Sigmoid colon (tissue), 4 donors: ENCODE measurements at regions not wholly inside any gene's neighbourhood (a gene's known extent, or its start where the extent isn't known, plus 50 kb on each side); places are given as distances from the start of the nearest gene placed in this dataset.

Experiments used
- EP300 ChIP-seq, 4 donors: sonication (generic); formaldehyde crosslinking; IDR thresholded peaks; one replicate each; pipeline ENCODE4 v1.6.1; 2017; ENCODE audit warnings: antibody characterized with exemption in 4 of 4
- TF ChIP-seq, protein P1 (sequence below), 4 experiments: fragments of 450-650 bp in 3 of 4; fragments of 200-600 bp in 1 of 4; IDR thresholded peaks; one replicate each; pipeline ENCODE4 v1.5.1; 2016 to 2019; ENCODE audit warnings: antibody characterized with exemption in 4 of 4, mild to moderate bottlenecking in 3 of 4, moderate library complexity in 2 of 4

DNA sequence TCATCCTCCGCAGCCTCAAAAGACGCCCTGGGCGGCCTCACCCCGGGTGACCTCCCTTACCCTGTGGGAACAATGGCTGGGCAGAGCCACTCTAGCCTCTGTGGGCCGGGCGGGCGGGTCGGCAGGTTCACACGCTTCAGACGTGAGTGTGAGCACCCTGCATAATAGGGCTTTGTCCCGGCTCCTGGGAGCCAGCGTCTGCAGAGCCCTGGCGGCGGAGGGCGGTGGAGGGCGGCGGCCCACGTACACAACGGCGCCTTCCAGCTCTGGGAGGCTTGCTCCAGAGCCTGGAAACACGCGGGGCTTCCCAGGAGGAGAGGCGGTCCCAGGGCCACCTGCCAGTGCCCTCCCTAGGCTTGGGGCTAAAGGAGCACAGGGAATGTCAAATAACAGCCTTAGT is 205.6 kb downstream of the BCL11B start:
- no peak for TF ChIP-seq EP300 (IDR thresholded peaks at IDR 0.05)
- TF ChIP-seq, protein P1, sequence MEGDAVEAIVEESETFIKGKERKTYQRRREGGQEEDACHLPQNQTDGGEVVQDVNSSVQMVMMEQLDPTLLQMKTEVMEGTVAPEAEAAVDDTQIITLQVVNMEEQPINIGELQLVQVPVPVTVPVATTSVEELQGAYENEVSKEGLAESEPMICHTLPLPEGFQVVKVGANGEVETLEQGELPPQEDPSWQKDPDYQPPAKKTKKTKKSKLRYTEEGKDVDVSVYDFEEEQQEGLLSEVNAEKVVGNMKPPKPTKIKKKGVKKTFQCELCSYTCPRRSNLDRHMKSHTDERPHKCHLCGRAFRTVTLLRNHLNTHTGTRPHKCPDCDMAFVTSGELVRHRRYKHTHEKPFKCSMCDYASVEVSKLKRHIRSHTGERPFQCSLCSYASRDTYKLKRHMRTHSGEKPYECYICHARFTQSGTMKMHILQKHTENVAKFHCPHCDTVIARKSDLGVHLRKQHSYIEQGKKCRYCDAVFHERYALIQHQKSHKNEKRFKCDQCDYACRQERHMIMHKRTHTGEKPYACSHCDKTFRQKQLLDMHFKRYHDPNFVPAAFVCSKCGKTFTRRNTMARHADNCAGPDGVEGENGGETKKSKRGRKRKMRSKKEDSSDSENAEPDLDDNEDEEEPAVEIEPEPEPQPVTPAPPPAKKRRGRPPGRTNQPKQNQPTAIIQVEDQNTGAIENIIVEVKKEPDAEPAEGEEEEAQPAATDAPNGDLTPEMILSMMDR (IDR thresholded peaks at IDR 0.05) = no peak
